ENCODE measurements at regions not wholly inside any gene's neighbourhood (a gene's known extent, or its start where the extent isn't known, plus 50 kb on each side); places are given as distances from the start of the nearest gene placed in this dataset.

DNA sequence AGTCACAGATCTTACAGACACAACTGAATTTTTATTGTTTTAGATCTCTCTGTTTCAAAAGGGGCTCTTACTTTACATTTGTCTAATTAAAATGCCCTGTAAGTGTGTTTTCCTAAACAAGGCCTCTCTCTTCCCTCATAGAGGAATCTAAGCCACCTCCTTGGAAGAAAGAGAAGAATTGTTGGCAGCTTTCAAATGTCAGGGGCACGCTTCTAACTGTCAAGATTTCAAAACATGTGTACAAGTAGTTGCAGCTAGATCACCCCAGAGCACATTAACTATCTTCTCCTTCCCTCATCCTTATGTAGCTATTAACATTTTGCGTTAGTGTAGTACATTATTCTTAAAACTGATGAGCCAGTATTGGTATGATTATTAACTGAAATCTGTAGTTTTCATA is 266.5 kb upstream of the BOD1L1 start:
- no peak for DNase-seq (ENCODE audit: low read depth in 1 of 2, low spot score in 2 of 2)
- FAIRE-seq, result no peak
- WGBS, 2 experiments (ENCODE audit: extremely low coverage in 1 of 2, insufficient coverage in 1 of 2, insufficient read length in 1 of 2, insufficient replicate concordance in 2 of 2, low coverage in 1 of 2, low lambda C conversion rate in 2 of 2, missing lambda C conversion rate in 1 of 2), result 88% methylated on average over 2 of the region's 2 CpGs; no CpG with 5 or more reads in 1 of the 2 experiments

More for the DNA sequence above, 266.5 kb upstream of the BOD1L1 start:
- no peak overlapping the region for H2AK5ac ChIP-seq (ENCODE audit: low read depth, low read length)
- no peak for TF ChIP-seq TBP (IDR thresholded peaks at IDR 0.05; ENCODE audit: low read depth, low read length)
- TF ChIP-seq, protein P1, sequence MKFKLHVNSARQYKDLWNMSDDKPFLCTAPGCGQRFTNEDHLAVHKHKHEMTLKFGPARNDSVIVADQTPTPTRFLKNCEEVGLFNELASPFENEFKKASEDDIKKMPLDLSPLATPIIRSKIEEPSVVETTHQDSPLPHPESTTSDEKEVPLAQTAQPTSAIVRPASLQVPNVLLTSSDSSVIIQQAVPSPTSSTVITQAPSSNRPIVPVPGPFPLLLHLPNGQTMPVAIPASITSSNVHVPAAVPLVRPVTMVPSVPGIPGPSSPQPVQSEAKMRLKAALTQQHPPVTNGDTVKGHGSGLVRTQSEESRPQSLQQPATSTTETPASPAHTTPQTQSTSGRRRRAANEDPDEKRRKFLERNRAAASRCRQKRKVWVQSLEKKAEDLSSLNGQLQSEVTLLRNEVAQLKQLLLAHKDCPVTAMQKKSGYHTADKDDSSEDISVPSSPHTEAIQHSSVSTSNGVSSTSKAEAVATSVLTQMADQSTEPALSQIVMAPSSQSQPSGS (IDR thresholded peaks at IDR 0.05; ENCODE audit: low read length), result no peak
- TF ChIP-seq, protein P2, sequence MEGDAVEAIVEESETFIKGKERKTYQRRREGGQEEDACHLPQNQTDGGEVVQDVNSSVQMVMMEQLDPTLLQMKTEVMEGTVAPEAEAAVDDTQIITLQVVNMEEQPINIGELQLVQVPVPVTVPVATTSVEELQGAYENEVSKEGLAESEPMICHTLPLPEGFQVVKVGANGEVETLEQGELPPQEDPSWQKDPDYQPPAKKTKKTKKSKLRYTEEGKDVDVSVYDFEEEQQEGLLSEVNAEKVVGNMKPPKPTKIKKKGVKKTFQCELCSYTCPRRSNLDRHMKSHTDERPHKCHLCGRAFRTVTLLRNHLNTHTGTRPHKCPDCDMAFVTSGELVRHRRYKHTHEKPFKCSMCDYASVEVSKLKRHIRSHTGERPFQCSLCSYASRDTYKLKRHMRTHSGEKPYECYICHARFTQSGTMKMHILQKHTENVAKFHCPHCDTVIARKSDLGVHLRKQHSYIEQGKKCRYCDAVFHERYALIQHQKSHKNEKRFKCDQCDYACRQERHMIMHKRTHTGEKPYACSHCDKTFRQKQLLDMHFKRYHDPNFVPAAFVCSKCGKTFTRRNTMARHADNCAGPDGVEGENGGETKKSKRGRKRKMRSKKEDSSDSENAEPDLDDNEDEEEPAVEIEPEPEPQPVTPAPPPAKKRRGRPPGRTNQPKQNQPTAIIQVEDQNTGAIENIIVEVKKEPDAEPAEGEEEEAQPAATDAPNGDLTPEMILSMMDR (IDR thresholded peaks at IDR 0.05; ENCODE audit: control extremely low read depth in 1 of 3, insufficient read depth in 1 of 3, low read depth in 1 of 3, low read length in 3 of 3), result no peak
- TF ChIP-seq, protein P3, sequence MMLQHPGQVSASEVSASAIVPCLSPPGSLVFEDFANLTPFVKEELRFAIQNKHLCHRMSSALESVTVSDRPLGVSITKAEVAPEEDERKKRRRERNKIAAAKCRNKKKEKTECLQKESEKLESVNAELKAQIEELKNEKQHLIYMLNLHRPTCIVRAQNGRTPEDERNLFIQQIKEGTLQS (IDR thresholded peaks at IDR 0.05; ENCODE audit: insufficient read depth, low read depth, low read length), result no peak
- H3K27ac ChIP-seq (ENCODE audit: low read depth, low read length), result no peak overlapping the region
- H3K4me3 ChIP-seq (ENCODE audit: extremely low read depth in 1 of 4, insufficient read depth in 2 of 4, low read depth in 3 of 4, low read length in 4 of 4), result no peak overlapping the region
- no peak overlapping the region for H4K5ac ChIP-seq (ENCODE audit: insufficient read length, low read depth, low read length)
- no peak overlapping the region for H3K9ac ChIP-seq (replicated peaks in 1 of 4; ENCODE audit: extremely low read depth in 1 of 4, low read depth in 3 of 4, low read length in 3 of 4)
- POLR2A ChIA-PET (ENCODE audit: partially characterized antibody), result no interaction called here
- H3K9me3 ChIP-seq (ENCODE audit: insufficient read depth in 2 of 2, low read depth in 1 of 2, low read length in 1 of 2), result no peaks in the 10 kb centered on the region
- no peak overlapping the region for H4K91ac ChIP-seq (replicated peaks; ENCODE audit: insufficient read length, low read length)
- no peaks in the 10 kb centered on the region for H3K36me3 ChIP-seq (ENCODE audit: control insufficient read depth in 2 of 4, insufficient read depth in 4 of 4, low read length in 3 of 4)
- no peaks in the 10 kb centered on the region for H3K23me2 ChIP-seq (ENCODE audit: low read depth, low read length)
- H2BK120ac ChIP-seq (replicated peaks; ENCODE audit: low read depth, low read length), result no peak overlapping the region
- no peak overlapping the region for H3K56ac ChIP-seq (replicated peaks; ENCODE audit: insufficient read length, low read depth, low read length)
- H3K18ac ChIP-seq (ENCODE audit: extremely low read depth, low read length), result no peak overlapping the region
- no peak overlapping the region for H2BK5ac ChIP-seq (ENCODE audit: low read depth, low read length)
- no peaks in the 10 kb centered on the region for H3K79me1 ChIP-seq (ENCODE audit: low read depth, low read length)
- no peaks in the 10 kb centered on the region for H3K27me3 ChIP-seq (replicated peaks in 1 of 4; ENCODE audit: control insufficient read depth in 3 of 4, extremely low read depth in 1 of 4, insufficient read depth in 3 of 4, low read length in 3 of 4)
- no peak overlapping the region for H2BK12ac ChIP-seq (ENCODE audit: low read depth, low read length)
- no peak overlapping the region for H4K8ac ChIP-seq (ENCODE audit: extremely low read depth, insufficient read depth, low read length)
- CTCF ChIA-PET (ENCODE audit: partially characterized antibody), result interaction anchor here (1.2 to 1.5 kb wide), 3 partner anchors 14 to 371 kb away, joined by 3 to 7 read pairs (median 3); no protein-coding TSS in a partner anchor
- H2AFZ ChIP-seq (ENCODE audit: low read length), result no peak overlapping the region
- H3K4me1 ChIP-seq (replicated peaks in 1 of 4; ENCODE audit: control insufficient read depth in 3 of 4, insufficient read depth in 4 of 4, low read length in 3 of 4), result no peaks in the 10 kb centered on the region
- H3K79me2 ChIP-seq (ENCODE audit: control insufficient read depth in 1 of 2, insufficient read depth in 2 of 2, low read length in 2 of 2), result no peaks in the 10 kb centered on the region
- H3K14ac ChIP-seq (ENCODE audit: insufficient read length), result no peak overlapping the region
- H3K23ac ChIP-seq (ENCODE audit: insufficient read length), result no peak overlapping the region
- H3K4me2 ChIP-seq (ENCODE audit: insufficient read depth in 1 of 2, low read depth in 2 of 2, low read length in 2 of 2), result no peak overlapping the region
- H3K4ac ChIP-seq (replicated peaks; ENCODE audit: insufficient read length, low read depth, low read length), result no peak overlapping the region
- H2BK20ac ChIP-seq (ENCODE audit: low read length), result no peak overlapping the region
- H4K20me1 ChIP-seq (replicated peaks in 1 of 2; ENCODE audit: control insufficient read depth in 1 of 2, insufficient read depth in 2 of 2, low read length in 2 of 2), result no peaks in the 10 kb centered on the region
- no peak overlapping the region for H2BK15ac ChIP-seq (ENCODE audit: low read length)

All from H1 (cell line).